ENCODE measurements at regions not wholly inside any gene's neighbourhood (a gene's known extent, or its start where the extent isn't known, plus 50 kb on each side); places are given as distances from the start of the nearest gene placed in this dataset.

GRCh38 chr3:22098021-22098420 is 347.0 kb upstream of the ZNF385D start:
- no peak for TF ChIP-seq CTCF (IDR thresholded peaks at IDR 0.05; ENCODE audit: extremely low read depth, low read depth, low read length)
- Histone ChIP-seq H2AFZ (ENCODE audit: low read length) (no peak overlapping the region), H3K4me1 (ENCODE audit: insufficient read depth, low read length) (no peaks in the 10 kb centered on the region), H3K4me3 (ENCODE audit: insufficient read depth, low read length) (no peak overlapping the region), H3K27me3 (ENCODE audit: insufficient read depth, low read length) (no peaks in the 10 kb centered on the region), H3K9me3 (ENCODE audit: low read depth, low read length) (no peaks in the 10 kb centered on the region), H3K4me2 (ENCODE audit: insufficient read depth, low read length) (no peak overlapping the region), H3K27ac (ENCODE audit: low read depth, low read length) (no peak overlapping the region), H3K79me2 (ENCODE audit: insufficient read depth, low read length) (no peaks in the 10 kb centered on the region), H3K36me3 (ENCODE audit: insufficient read depth, low read length) (no peaks in the 10 kb centered on the region), H4K20me1 (ENCODE audit: insufficient read depth, low read length) (no peaks in the 10 kb centered on the region)
- no peak for DNase-seq (ENCODE audit: insufficient read length, low spot score, missing footprints)

GRCh38 chr3:22101351-22101750 is 350.3 kb upstream of the ZNF385D start:
- no peak overlapping the region for H3K4me2 ChIP-seq (ENCODE audit: insufficient read depth, low read length)
- no peaks in the 10 kb centered on the region for H3K79me2 ChIP-seq (ENCODE audit: insufficient read depth, low read length)
- H4K20me1 ChIP-seq (ENCODE audit: insufficient read depth, low read length), result no peaks in the 10 kb centered on the region
- H3K36me3 ChIP-seq (ENCODE audit: insufficient read depth, low read length), result no peaks in the 10 kb centered on the region
- no peak for TF ChIP-seq CTCF (IDR thresholded peaks at IDR 0.05; ENCODE audit: extremely low read depth, low read depth, low read length)
- no peak for DNase-seq (ENCODE audit: insufficient read length, low spot score, missing footprints)
- H3K4me1 ChIP-seq (ENCODE audit: insufficient read depth, low read length), result no peaks in the 10 kb centered on the region
- no peak overlapping the region for H3K4me3 ChIP-seq (ENCODE audit: insufficient read depth, low read length)
- no peaks in the 10 kb centered on the region for H3K9me3 ChIP-seq (ENCODE audit: low read depth, low read length)
- H2AFZ ChIP-seq (ENCODE audit: low read length), result no peak overlapping the region
- H3K27ac ChIP-seq (ENCODE audit: low read depth, low read length), result no peak overlapping the region
- no peaks in the 10 kb centered on the region for H3K27me3 ChIP-seq (ENCODE audit: insufficient read depth, low read length)

GRCh38 chr3:22101811-22102210 is 350.8 kb upstream of the ZNF385D start:
- Histone ChIP-seq H3K9me3 (ENCODE audit: low read depth, low read length) (no peaks in the 10 kb centered on the region), H3K4me3 (ENCODE audit: insufficient read depth, low read length) (no peak overlapping the region), H3K4me1 (ENCODE audit: insufficient read depth, low read length) (no peaks in the 10 kb centered on the region), H2AFZ (ENCODE audit: low read length) (no peak overlapping the region), H3K4me2 (ENCODE audit: insufficient read depth, low read length) (no peak overlapping the region), H3K27ac (ENCODE audit: low read depth, low read length) (no peak overlapping the region), H3K27me3 (ENCODE audit: insufficient read depth, low read length) (no peaks in the 10 kb centered on the region), H3K36me3 (ENCODE audit: insufficient read depth, low read length) (no peaks in the 10 kb centered on the region), H3K79me2 (ENCODE audit: insufficient read depth, low read length) (no peaks in the 10 kb centered on the region), H4K20me1 (ENCODE audit: insufficient read depth, low read length) (no peaks in the 10 kb centered on the region)
- no peak for TF ChIP-seq CTCF (IDR thresholded peaks at IDR 0.05; ENCODE audit: extremely low read depth, low read depth, low read length)
- no peak for DNase-seq (ENCODE audit: insufficient read length, low spot score, missing footprints)

GRCh38 chr3:22103423-22103822 is 352.4 kb upstream of the ZNF385D start:
- Histone ChIP-seq H3K27me3 (ENCODE audit: insufficient read depth, low read length) (no peaks in the 10 kb centered on the region), H3K4me2 (ENCODE audit: insufficient read depth, low read length) (no peak overlapping the region), H3K9me3 (ENCODE audit: low read depth, low read length) (no peaks in the 10 kb centered on the region), H2AFZ (ENCODE audit: low read length) (no peak overlapping the region), H3K4me3 (ENCODE audit: insufficient read depth, low read length) (no peak overlapping the region), H3K79me2 (ENCODE audit: insufficient read depth, low read length) (no peaks in the 10 kb centered on the region), H3K27ac (ENCODE audit: low read depth, low read length) (no peak overlapping the region), H4K20me1 (ENCODE audit: insufficient read depth, low read length) (no peaks in the 10 kb centered on the region), H3K4me1 (ENCODE audit: insufficient read depth, low read length) (no peaks in the 10 kb centered on the region), H3K36me3 (ENCODE audit: insufficient read depth, low read length) (no peaks in the 10 kb centered on the region)
- TF ChIP-seq CTCF (IDR thresholded peaks at IDR 0.05; ENCODE audit: extremely low read depth, low read depth, low read length), result no peak
- DNase-seq (ENCODE audit: insufficient read length, low spot score, missing footprints), result no peak
